ENCODE measurements at regions not wholly inside any gene's neighbourhood (a gene's known extent, or its start where the extent isn't known, plus 50 kb on each side); places are given as distances from the start of the nearest gene placed in this dataset.

DNA sequence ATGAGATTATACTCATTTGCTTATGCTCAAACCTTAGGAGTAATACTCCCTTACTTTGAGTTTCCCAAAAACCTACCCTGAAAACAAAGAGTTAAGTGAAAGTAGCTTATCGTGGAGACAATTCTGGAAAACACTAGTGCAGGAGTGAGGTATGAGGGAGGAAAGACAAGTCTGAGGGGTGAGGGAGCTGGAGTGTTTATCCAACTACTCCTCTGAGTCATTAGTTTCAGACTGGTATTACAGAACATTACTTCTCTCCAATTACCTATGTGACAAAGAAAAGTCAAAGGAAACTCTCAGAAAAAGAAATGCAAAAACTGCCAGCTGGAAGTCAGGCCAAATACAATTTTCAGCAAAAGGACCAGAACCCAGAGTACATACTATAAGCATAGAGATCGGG lies 171.1 kb upstream of the SPTLC3 start:
- Histone ChIP-seq H3K4me3 (ENCODE audit: insufficient read depth, low read length, poor library complexity, severe bottlenecking) (no peak overlapping the region), H3K36me3 (ENCODE audit: low read length) (no peaks in the 10 kb centered on the region), H3K9me2 (replicated peaks; ENCODE audit: insufficient read depth, low read length) (no peaks in the 10 kb centered on the region), H3K4me2 (ENCODE audit: low read depth, low read length, poor library complexity, severe bottlenecking) (no peak overlapping the region), H3K9me3 (ENCODE audit: insufficient read depth, low read length) (no peaks in the 10 kb centered on the region), H3K27ac (ENCODE audit: low read depth, low read length) (no peak overlapping the region), H3F3A (ENCODE audit: insufficient read depth) (no peaks in the 10 kb centered on the region), H4K20me1 (ENCODE audit: low read depth, low read length) (no peaks in the 10 kb centered on the region), H2AFZ (ENCODE audit: low read depth, low read length, severe bottlenecking) (no peak overlapping the region), H3K79me2 (ENCODE audit: insufficient read depth, low read length) (no peaks in the 10 kb centered on the region), H3K9ac (ENCODE audit: low read length) (no peak overlapping the region), H3K27me3 (ENCODE audit: low read length) (no peaks in the 10 kb centered on the region)
- TF ChIP-seq, protein P1, sequence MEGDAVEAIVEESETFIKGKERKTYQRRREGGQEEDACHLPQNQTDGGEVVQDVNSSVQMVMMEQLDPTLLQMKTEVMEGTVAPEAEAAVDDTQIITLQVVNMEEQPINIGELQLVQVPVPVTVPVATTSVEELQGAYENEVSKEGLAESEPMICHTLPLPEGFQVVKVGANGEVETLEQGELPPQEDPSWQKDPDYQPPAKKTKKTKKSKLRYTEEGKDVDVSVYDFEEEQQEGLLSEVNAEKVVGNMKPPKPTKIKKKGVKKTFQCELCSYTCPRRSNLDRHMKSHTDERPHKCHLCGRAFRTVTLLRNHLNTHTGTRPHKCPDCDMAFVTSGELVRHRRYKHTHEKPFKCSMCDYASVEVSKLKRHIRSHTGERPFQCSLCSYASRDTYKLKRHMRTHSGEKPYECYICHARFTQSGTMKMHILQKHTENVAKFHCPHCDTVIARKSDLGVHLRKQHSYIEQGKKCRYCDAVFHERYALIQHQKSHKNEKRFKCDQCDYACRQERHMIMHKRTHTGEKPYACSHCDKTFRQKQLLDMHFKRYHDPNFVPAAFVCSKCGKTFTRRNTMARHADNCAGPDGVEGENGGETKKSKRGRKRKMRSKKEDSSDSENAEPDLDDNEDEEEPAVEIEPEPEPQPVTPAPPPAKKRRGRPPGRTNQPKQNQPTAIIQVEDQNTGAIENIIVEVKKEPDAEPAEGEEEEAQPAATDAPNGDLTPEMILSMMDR (IDR thresholded peaks at IDR 0.05; ENCODE audit: insufficient read depth, low read length, poor library complexity, severe bottlenecking), result no peak
- TF ChIP-seq EZH2phosphoT487 (conservative IDR thresholded peaks at IDR 0.05; ENCODE audit: low read length), result no peak

DNA sequence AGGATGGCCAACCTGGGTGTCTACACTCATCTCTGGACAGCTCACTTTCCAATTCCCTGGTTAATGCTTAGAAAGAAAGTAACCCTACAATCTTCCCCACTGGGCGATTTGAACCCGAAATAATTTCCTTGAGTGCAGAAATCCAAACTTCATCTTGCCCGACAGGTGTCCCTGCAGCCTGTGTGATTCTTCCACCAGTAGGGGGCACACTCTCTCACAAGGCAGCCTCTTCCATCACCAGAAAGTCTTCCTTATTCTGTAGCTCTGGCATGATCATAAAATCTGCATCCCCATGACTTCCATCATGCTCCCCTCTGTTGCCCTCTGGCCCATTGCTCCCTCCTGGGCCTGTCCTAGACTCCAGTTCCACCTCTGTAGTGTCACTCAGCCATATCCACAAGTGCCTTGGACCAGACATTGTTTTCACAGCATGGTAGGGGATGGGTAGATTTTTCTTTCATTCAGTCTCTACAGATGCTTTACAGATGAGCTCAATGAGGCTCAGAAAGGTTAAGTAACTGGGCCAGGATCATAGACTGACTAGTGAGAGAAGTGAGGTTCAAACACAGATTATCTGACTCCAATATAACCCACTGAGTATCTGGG lies 170.4 kb upstream of the SPTLC3 start:
- no peaks in the 10 kb centered on the region for H3K9me2 ChIP-seq (replicated peaks; ENCODE audit: insufficient read depth, low read length)
- no peak for TF ChIP-seq EZH2phosphoT487 (conservative IDR thresholded peaks at IDR 0.05; ENCODE audit: low read length)
- TF ChIP-seq, protein P1 (IDR thresholded peaks at IDR 0.05; ENCODE audit: insufficient read depth, low read length, poor library complexity, severe bottlenecking), result peak; percentile 26
- H3K79me2 ChIP-seq (ENCODE audit: insufficient read depth, low read length), result no peaks in the 10 kb centered on the region
- H3K36me3 ChIP-seq (ENCODE audit: low read length), result no peaks in the 10 kb centered on the region
- no peak overlapping the region for H3K4me3 ChIP-seq (ENCODE audit: insufficient read depth, low read length, poor library complexity, severe bottlenecking)
- H3K4me2 ChIP-seq (ENCODE audit: low read depth, low read length, poor library complexity, severe bottlenecking), result no peak overlapping the region
- no peak overlapping the region for H2AFZ ChIP-seq (ENCODE audit: low read depth, low read length, severe bottlenecking)
- no peak overlapping the region for H3K9ac ChIP-seq (ENCODE audit: low read length)
- H4K20me1 ChIP-seq (ENCODE audit: low read depth, low read length), result no peaks in the 10 kb centered on the region
- no peak overlapping the region for H3K27ac ChIP-seq (ENCODE audit: low read depth, low read length)
- H3K27me3 ChIP-seq (ENCODE audit: low read length), result no peaks in the 10 kb centered on the region
- no peaks in the 10 kb centered on the region for H3F3A ChIP-seq (ENCODE audit: insufficient read depth)
- no peaks in the 10 kb centered on the region for H3K9me3 ChIP-seq (ENCODE audit: insufficient read depth, low read length)

DNA sequence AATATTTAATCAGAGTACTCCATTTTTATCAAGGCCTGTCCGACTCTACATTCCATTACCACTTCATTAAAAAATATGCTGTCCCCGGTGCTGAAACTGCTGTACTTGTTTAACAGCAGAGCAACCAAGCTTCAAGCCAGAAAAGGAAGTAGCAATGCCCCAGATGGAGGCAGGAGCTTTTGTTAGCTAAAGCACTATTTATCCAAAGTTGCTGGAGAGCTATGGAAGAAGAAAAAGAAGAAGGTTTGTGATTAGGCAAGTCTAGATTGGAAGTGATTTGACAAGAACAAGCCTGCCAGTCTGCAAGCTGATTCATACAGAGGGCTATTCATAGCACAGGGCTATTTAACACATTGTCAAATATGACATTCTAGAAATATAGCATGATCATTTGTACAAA lies 160.9 kb upstream of the SPTLC3 start:
- Histone ChIP-seq H3F3A (ENCODE audit: insufficient read depth) (no peaks in the 10 kb centered on the region), H2AFZ (ENCODE audit: low read depth, low read length, severe bottlenecking) (no peak overlapping the region), H3K36me3 (ENCODE audit: low read length) (no peaks in the 10 kb centered on the region), H3K9ac (ENCODE audit: low read length) (no peak overlapping the region), H3K27ac (ENCODE audit: low read depth, low read length) (no peak overlapping the region), H3K4me2 (ENCODE audit: low read depth, low read length, poor library complexity, severe bottlenecking) (no peak overlapping the region), H3K9me3 (ENCODE audit: insufficient read depth, low read length) (no peaks in the 10 kb centered on the region), H3K9me2 (replicated peaks; ENCODE audit: insufficient read depth, low read length) (no peaks in the 10 kb centered on the region), H3K4me3 (ENCODE audit: insufficient read depth, low read length, poor library complexity, severe bottlenecking) (no peak overlapping the region), H3K79me2 (ENCODE audit: insufficient read depth, low read length) (no peaks in the 10 kb centered on the region), H3K27me3 (ENCODE audit: low read length) (no peaks in the 10 kb centered on the region), H4K20me1 (ENCODE audit: low read depth, low read length) (no peaks in the 10 kb centered on the region)
- TF ChIP-seq EZH2phosphoT487 (conservative IDR thresholded peaks at IDR 0.05; ENCODE audit: low read length), result no peak
- TF ChIP-seq, protein P1 (IDR thresholded peaks at IDR 0.05; ENCODE audit: insufficient read depth, low read length, poor library complexity, severe bottlenecking), result no peak
